IMR-90 (cell line): ENCODE measurements at regions not wholly inside any gene's neighbourhood (a gene's known extent, or its start where the extent isn't known, plus 50 kb on each side); places are given as distances from the start of the nearest gene placed in this dataset.

Experiments
- BHLHE40 ChIP-seq: fragments of 150-350 bp; IDR thresholded peaks from 2 replicates; pipeline ENCODE4 v1.6.1; 2016; ENCODE audit warnings: mild to moderate bottlenecking, low read depth, low read length
- CEBPB ChIP-seq: IDR thresholded peaks from 2 replicates; pipeline ENCODE4 v1.6.1; 2012; ENCODE audit warnings: low read depth, low read length, improper control_type of control experiment
- CHD1 ChIP-seq: IDR thresholded peaks from 2 replicates; pipeline ENCODE4 v1.6.1; 2012; ENCODE audit warnings: low read depth, low read length, improper control_type of control experiment
- CTCF ChIP-seq: conservative IDR thresholded peaks from 2 replicates; pipeline ENCODE4 v1.5.1; 2012; ENCODE audit warnings: mild to moderate bottlenecking, low read depth, low read length, improper control_type of control experiment
- ELK1 ChIP-seq: fragments of 150-350 bp; IDR thresholded peaks from 2 replicates; pipeline ENCODE4 v1.6.1; 2016; ENCODE audit warnings: low read depth, mild to moderate bottlenecking, low read length, moderate library complexity, borderline replicate concordance
- MAZ ChIP-seq: IDR thresholded peaks from 2 replicates; pipeline ENCODE4 v1.6.1; 2012; ENCODE audit warnings: low read depth, mild to moderate bottlenecking, low read length, improper control_type of control experiment, moderate library complexity, borderline replicate concordance
- MXI1 ChIP-seq: IDR thresholded peaks from 2 replicates; pipeline ENCODE4 v1.6.1; 2012; ENCODE audit warnings: low read depth, mild to moderate bottlenecking, low read length, moderate library complexity, borderline replicate concordance
- NFE2L2 ChIP-seq: fragments of 150-350 bp; IDR thresholded peaks from 2 replicates; pipeline ENCODE4 v1.6.1; 2016; ENCODE audit warnings: low read depth, mild to moderate bottlenecking, low read length
- POLR2A ChIP-seq: IDR thresholded peaks from 2 replicates; pipeline ENCODE4 v1.6.1; 2012; ENCODE audit warnings: mild to moderate bottlenecking, low read depth, low read length
- RAD21 ChIP-seq: IDR thresholded peaks from 2 replicates; pipeline ENCODE4 v1.6.1; 2012; ENCODE audit warnings: low read length, improper control_type of control experiment
- RFX5 ChIP-seq: IDR thresholded peaks from 2 replicates; pipeline ENCODE4 v1.8.0; 2012; ENCODE audit warnings: low read depth, mild to moderate bottlenecking, low read length, moderate library complexity
- SMC3 ChIP-seq: fragments of 150-350 bp; IDR thresholded peaks from 2 replicates; pipeline ENCODE4 v1.6.1; 2016; ENCODE audit warnings: low read depth, mild to moderate bottlenecking, antibody characterized with exemption, low read length, moderate library complexity
- USF2 ChIP-seq: fragments of 150-350 bp; IDR thresholded peaks from 2 replicates; pipeline ENCODE4 v1.6.1; 2017; ENCODE audit warnings: mild to moderate bottlenecking, antibody characterized with exemption, low read length, low read depth

- TF ChIP-seq USF2 (no peak), CTCF (no peak), CEBPB (no peak), POLR2A (no peak), RAD21 (no peak), MXI1 (no peak), ELK1 (no peak), NFE2L2 (no peak), RFX5 (no peak), SMC3 (no peak), MAZ (no peak), CHD1 (no peak), BHLHE40 (no peak)
These were observed 181.3 kb downstream of the IRF8 start for GRCh38 chr16:86080131-86080875.
